NCI-H128 (cell line): ENCODE measurements at regions not wholly inside any gene's neighbourhood (a gene's known extent, or its start where the extent isn't known, plus 50 kb on each side); places are given as distances from the start of the nearest gene placed in this dataset.
A peak's percentile ranks its signal among the peaks of the same experiment; 100 is the strongest.

Experiments used
- DNase-seq: peaks from one replicate; lab custom pipeline; 2025; ENCODE audit not compliant: unreplicated experiment; lab: John Stamatoyannopoulos, UW

GRCh38 chr9:16128003-16128402 lies 575.2 kb downstream of the CCDC171 start:
- DNase-seq, result no peak

GRCh38 chr9:16131264-16131663 lies 578.4 kb downstream of the CCDC171 start:
- DNase-seq, result no peak

GRCh38 chr9:16132513-16132912 lies 579.7 kb downstream of the CCDC171 start:
- DNase-seq, result no peak

- no peak for DNase-seq
Measured at GRCh38 chr9:16133032-16133431, 580.2 kb downstream of the CCDC171 start.

GRCh38 chr9:16133556-16134227 lies 580.8 kb downstream of the CCDC171 start:
- DNase-seq, result no peak

- no peak for DNase-seq
Measured at GRCh38 chr9:16134351-16134750, 581.5 kb downstream of the CCDC171 start.

- no peak for DNase-seq
Measured at GRCh38 chr9:16135968-16136367, 583.1 kb downstream of the CCDC171 start.

- no peak for DNase-seq
Measured at GRCh38 chr9:16136451-16136850, 583.6 kb downstream of the CCDC171 start.

GRCh38 chr9:16136961-16137360 lies 584.1 kb downstream of the CCDC171 start:
- no peak for DNase-seq

- DNase-seq, result no peak
Measured at GRCh38 chr9:16138561-16139491, 586.0 kb downstream of the CCDC171 start.

- DNase-seq, result no peak
Measured at GRCh38 chr9:16139774-16140173, 586.9 kb downstream of the CCDC171 start.

- DNase-seq, result no peak
Measured at GRCh38 chr9:16143310-16143709, 590.5 kb downstream of the CCDC171 start.

GRCh38 chr9:16143947-16144890 lies 591.4 kb downstream of the CCDC171 start:
- no peak for DNase-seq

- no peak for DNase-seq
Measured at GRCh38 chr9:16145196-16145950, 592.5 kb downstream of the CCDC171 start.

- no peak for DNase-seq
Measured at GRCh38 chr9:16147726-16148125, 594.9 kb downstream of the CCDC171 start.

- DNase-seq, result no peak
Measured at GRCh38 chr9:16150501-16150900, 597.7 kb downstream of the CCDC171 start.

GRCh38 chr9:16150938-16151650 lies 598.3 kb downstream of the CCDC171 start:
- DNase-seq, result no peak

- peak; percentile 21 for DNase-seq
Measured at GRCh38 chr9:16152276-16153101, 599.6 kb downstream of the CCDC171 start.

- DNase-seq, result no peak
Measured at GRCh38 chr9:16153221-16153620, 600.4 kb downstream of the CCDC171 start.
